HG02759 (cell line): ENCODE measurements at regions not wholly inside any gene's neighbourhood (a gene's known extent, or its start where the extent isn't known, plus 50 kb on each side); places are given as distances from the start of the nearest gene placed in this dataset.
A peak's percentile ranks its signal among the peaks of the same experiment; 100 is the strongest.
"Not testable (repeated sequence)": the region's sequence is repeated elsewhere in the genome, so short reads cannot be mapped to it uniquely, and the experiment has no call there.

Experiments
- ATAC-seq: cut with Tn5 transposase; IDR thresholded peaks from one replicate; pipeline ENCODE4 v1.9.1; 2021; ENCODE audit warnings: mild to moderate bottlenecking, moderate library complexity; ENCODE audit not compliant: unreplicated experiment

- not testable (repeated sequence) for ATAC-seq
Observed at GRCh38 chr21:10270211-10270610, 251.2 kb upstream of the TPTE start.

- peak; percentile 26 for ATAC-seq
Observed at GRCh38 chr21:10271666-10272207, 249.6 kb upstream of the TPTE start.

- ATAC-seq = peak; percentile 52
Observed at GRCh38 chr21:10272216-10272615, 249.2 kb upstream of the TPTE start.

- ATAC-seq = no peak
Observed at GRCh38 chr21:10273196-10273595, 248.2 kb upstream of the TPTE start.

- ATAC-seq = peak; percentile 80
Observed at GRCh38 chr21:10273794-10274338, 247.5 kb upstream of the TPTE start.
